Prostate gland (tissue), 2 donors: ENCODE measurements at regions not wholly inside any gene's neighbourhood (a gene's known extent, or its start where the extent isn't known, plus 50 kb on each side); places are given as distances from the start of the nearest gene placed in this dataset.

Experiments
- POLR2A ChIP-seq: fragments of 450-650 bp; IDR thresholded peaks from one replicate; pipeline ENCODE4 v1.6.1; 2016; ENCODE audit warnings: antibody characterized with exemption, mild to moderate bottlenecking
- POLR2AphosphoS5 ChIP-seq: sonication (generic); formaldehyde crosslinking; IDR thresholded peaks from one replicate; pipeline ENCODE4 v1.6.1; 2017; ENCODE audit warnings: antibody characterized with exemption
- TF ChIP-seq, protein P1 (sequence below), 4 experiments: fragments of 200-600 bp in 2 of 4; fragments of 450-650 bp in 2 of 4; sonication (generic) in 2 of 4; IDR thresholded peaks; 1 replicate in 3 of 4; 2 replicates in 1 of 4; pipeline ENCODE4 v1.5.1; 2016 to 2019; ENCODE audit warnings: antibody characterized with exemption in 4 of 4, mild to moderate bottlenecking in 2 of 4, moderate library complexity in 2 of 4

DNA sequence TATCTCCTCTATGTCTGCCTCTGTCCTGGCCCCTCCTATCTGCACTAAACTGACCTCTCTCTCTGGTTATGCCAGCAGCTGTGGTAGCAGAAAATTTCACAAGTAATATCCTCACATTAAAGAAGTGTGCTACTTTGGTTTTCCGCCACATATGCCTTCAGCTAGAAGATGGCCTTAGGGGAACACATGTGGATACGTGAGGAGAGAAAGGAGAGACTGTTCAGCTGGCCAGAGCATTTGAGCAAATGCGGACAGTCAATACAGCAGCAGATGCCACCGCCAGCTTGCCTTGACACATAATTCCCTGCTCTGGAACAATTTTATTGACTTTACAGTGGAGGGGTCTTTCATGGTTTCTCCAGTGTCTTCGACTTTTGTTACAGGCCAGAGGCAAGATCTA, 434.6 kb downstream of the TAF11L14 start:
- TF ChIP-seq, protein P1, sequence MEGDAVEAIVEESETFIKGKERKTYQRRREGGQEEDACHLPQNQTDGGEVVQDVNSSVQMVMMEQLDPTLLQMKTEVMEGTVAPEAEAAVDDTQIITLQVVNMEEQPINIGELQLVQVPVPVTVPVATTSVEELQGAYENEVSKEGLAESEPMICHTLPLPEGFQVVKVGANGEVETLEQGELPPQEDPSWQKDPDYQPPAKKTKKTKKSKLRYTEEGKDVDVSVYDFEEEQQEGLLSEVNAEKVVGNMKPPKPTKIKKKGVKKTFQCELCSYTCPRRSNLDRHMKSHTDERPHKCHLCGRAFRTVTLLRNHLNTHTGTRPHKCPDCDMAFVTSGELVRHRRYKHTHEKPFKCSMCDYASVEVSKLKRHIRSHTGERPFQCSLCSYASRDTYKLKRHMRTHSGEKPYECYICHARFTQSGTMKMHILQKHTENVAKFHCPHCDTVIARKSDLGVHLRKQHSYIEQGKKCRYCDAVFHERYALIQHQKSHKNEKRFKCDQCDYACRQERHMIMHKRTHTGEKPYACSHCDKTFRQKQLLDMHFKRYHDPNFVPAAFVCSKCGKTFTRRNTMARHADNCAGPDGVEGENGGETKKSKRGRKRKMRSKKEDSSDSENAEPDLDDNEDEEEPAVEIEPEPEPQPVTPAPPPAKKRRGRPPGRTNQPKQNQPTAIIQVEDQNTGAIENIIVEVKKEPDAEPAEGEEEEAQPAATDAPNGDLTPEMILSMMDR (IDR thresholded peaks at IDR 0.05), result no peak
- TF ChIP-seq POLR2AphosphoS5 (no peak), POLR2A (no peak)
